Erythroblast (primary cell): ENCODE measurements at regions not wholly inside any gene's neighbourhood (a gene's known extent, or its start where the extent isn't known, plus 50 kb on each side); places are given as distances from the start of the nearest gene placed in this dataset.

Source experiments
- DNase-seq, 2 experiments: peaks; one replicate each; lab custom pipeline; 2025; lab: John Stamatoyannopoulos, UW
- GATA1 ChIP-seq: IDR thresholded peaks from 2 replicates; pipeline ENCODE4 v1.6.1; 2011; ENCODE audit warnings: low read depth, mild to moderate bottlenecking, control low read depth, low read length, moderate library complexity
- POLR2A ChIP-seq: IDR thresholded peaks from 2 replicates; pipeline ENCODE4 v1.6.1; 2011; ENCODE audit warnings: mild to moderate bottlenecking, low read length

- TF ChIP-seq POLR2A: no peak
- no peak for TF ChIP-seq GATA1
- DNase-seq: no peak
Measured at GRCh38 chr2:144835634-144836350, 315.9 kb upstream of the ZEB2 start.

- TF ChIP-seq GATA1: no peak
- no peak for TF ChIP-seq POLR2A
- no peak for DNase-seq
Measured at GRCh38 chr2:144834998-144835633, 315.2 kb upstream of the ZEB2 start.

- no peak for TF ChIP-seq POLR2A
- no peak for TF ChIP-seq GATA1
- no peak for DNase-seq
Measured at GRCh38 chr2:144834363-144834762, 314.4 kb upstream of the ZEB2 start.

- no peak for DNase-seq
Measured at GRCh38 chr2:144833075-144833637, 313.2 kb upstream of the ZEB2 start.

GRCh38 chr2:144832048-144832447, 312.1 kb upstream of the ZEB2 start:
- TF ChIP-seq POLR2A: no peak
- TF ChIP-seq GATA1: no peak
- no peak for DNase-seq

More at GRCh38 chr2:144833075-144833637, 313.2 kb upstream of the ZEB2 start:
- TF ChIP-seq GATA1: no peak
- TF ChIP-seq POLR2A: no peak

- TF ChIP-seq POLR2A: no peak
- no peak for TF ChIP-seq GATA1
- DNase-seq: no peak
Measured at GRCh38 chr2:144830543-144830942, 310.6 kb upstream of the ZEB2 start.

GRCh38 chr2:144827404-144827803, 307.5 kb upstream of the ZEB2 start:
- DNase-seq: no peak
- TF ChIP-seq POLR2A (no peak), GATA1 (no peak)

- no peak for TF ChIP-seq POLR2A
- no peak for TF ChIP-seq GATA1
- DNase-seq: no peak
Measured at GRCh38 chr2:144826105-144826504, 306.2 kb upstream of the ZEB2 start.

GRCh38 chr2:144825331-144826020, 305.6 kb upstream of the ZEB2 start:
- TF ChIP-seq POLR2A (no peak), GATA1 (no peak)
- no peak for DNase-seq

GRCh38 chr2:144824306-144825080, 304.6 kb upstream of the ZEB2 start:
- TF ChIP-seq GATA1: no peak
- TF ChIP-seq POLR2A: no peak
- DNase-seq: no peak

GRCh38 chr2:144822966-144823365, 303.0 kb upstream of the ZEB2 start:
- TF ChIP-seq GATA1 (no peak), POLR2A (no peak)

GRCh38 chr2:144812288-144812687, 292.4 kb upstream of the ZEB2 start:
- no peak for DNase-seq
- TF ChIP-seq POLR2A (no peak), GATA1 (no peak)

More at GRCh38 chr2:144822966-144823365, 303.0 kb upstream of the ZEB2 start:
- no peak for DNase-seq

- no peak for DNase-seq
- TF ChIP-seq GATA1: no peak
- TF ChIP-seq POLR2A: no peak
Measured at GRCh38 chr2:144801766-144802165, 281.8 kb upstream of the ZEB2 start.
